Stomach (tissue), 4 donors: ENCODE measurements at regions not wholly inside any gene's neighbourhood (a gene's known extent, or its start where the extent isn't known, plus 50 kb on each side); places are given as distances from the start of the nearest gene placed in this dataset.

Experiments used
- EP300 ChIP-seq: sonication (generic); formaldehyde crosslinking; IDR thresholded peaks from one replicate; pipeline ENCODE4 v1.6.1; 2017; ENCODE audit warnings: antibody characterized with exemption
- POLR2A ChIP-seq, 4 donors: fragments of 450-650 bp; IDR thresholded peaks; one replicate each; pipeline ENCODE4 v1.6.1; 2016; ENCODE audit warnings: antibody characterized with exemption in 4 of 4, control low read depth in 2 of 4, mild to moderate bottlenecking in 1 of 4, moderate library complexity in 1 of 4
- POLR2AphosphoS5 ChIP-seq, 3 donors: sonication (generic); formaldehyde crosslinking; IDR thresholded peaks; one replicate each; pipeline ENCODE4 v1.6.1; 2016; ENCODE audit warnings: antibody characterized with exemption in 3 of 3
- TF ChIP-seq, protein P1 (sequence below), 7 experiments: fragments of 450-650 bp in 4 of 7; fragments of 200-600 bp in 3 of 7; sonication (generic) in 3 of 7; IDR thresholded peaks; one replicate each; pipeline ENCODE4 v1.5.1; 2016 to 2019; ENCODE audit warnings: antibody characterized with exemption in 7 of 7, control low read depth in 2 of 7, mild to moderate bottlenecking in 1 of 7

DNA sequence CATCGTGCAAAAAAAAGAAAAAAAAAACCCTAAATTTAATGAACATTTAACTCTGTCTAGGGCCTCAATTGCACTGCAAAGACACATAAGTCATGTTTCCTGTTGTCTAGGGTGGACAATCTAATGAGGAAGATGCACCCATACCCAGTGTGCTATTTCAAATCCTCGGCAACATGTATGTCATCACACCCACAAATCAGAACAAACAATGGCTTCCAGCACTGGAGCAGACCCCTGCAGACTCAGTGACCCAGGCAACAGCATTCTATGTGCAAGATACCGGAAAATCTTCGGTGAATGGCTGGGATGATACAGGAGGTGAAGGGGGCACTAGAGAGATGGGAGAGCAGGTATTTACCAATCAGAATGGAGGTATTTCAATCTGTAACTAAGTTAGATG lies 221.7 kb upstream of the XYLT1 start:
- TF ChIP-seq, protein P1, sequence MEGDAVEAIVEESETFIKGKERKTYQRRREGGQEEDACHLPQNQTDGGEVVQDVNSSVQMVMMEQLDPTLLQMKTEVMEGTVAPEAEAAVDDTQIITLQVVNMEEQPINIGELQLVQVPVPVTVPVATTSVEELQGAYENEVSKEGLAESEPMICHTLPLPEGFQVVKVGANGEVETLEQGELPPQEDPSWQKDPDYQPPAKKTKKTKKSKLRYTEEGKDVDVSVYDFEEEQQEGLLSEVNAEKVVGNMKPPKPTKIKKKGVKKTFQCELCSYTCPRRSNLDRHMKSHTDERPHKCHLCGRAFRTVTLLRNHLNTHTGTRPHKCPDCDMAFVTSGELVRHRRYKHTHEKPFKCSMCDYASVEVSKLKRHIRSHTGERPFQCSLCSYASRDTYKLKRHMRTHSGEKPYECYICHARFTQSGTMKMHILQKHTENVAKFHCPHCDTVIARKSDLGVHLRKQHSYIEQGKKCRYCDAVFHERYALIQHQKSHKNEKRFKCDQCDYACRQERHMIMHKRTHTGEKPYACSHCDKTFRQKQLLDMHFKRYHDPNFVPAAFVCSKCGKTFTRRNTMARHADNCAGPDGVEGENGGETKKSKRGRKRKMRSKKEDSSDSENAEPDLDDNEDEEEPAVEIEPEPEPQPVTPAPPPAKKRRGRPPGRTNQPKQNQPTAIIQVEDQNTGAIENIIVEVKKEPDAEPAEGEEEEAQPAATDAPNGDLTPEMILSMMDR (IDR thresholded peaks at IDR 0.05) = no peak
- TF ChIP-seq POLR2A (IDR thresholded peaks at IDR 0.05) (no peak), POLR2AphosphoS5 (IDR thresholded peaks at IDR 0.05) (no peak), EP300 (no peak)
